LNCaP clone FGC (cell line): ENCODE measurements at regions not wholly inside any gene's neighbourhood (a gene's known extent, or its start where the extent isn't known, plus 50 kb on each side); places are given as distances from the start of the nearest gene placed in this dataset.

ENCODE experiments used
- DNase-seq: peaks from one replicate; pipeline ENCODE4 v3.0.0-alpha.2; 2011; ENCODE audit warnings: low read depth
- H3K4me3 ChIP-seq: 2 replicates; pipeline ENCODE4 v1.5.1; 2011; ENCODE audit warnings: mild to moderate bottlenecking, low read depth, low read length, control low read depth
- TF ChIP-seq, protein P1 (sequence below): IDR thresholded peaks from 2 replicates; pipeline ENCODE4 v1.5.1; 2012; ENCODE audit warnings: mild to moderate bottlenecking; ENCODE audit not compliant: control insufficient read depth, insufficient read depth; ENCODE audit errors: extremely low read depth

DNA sequence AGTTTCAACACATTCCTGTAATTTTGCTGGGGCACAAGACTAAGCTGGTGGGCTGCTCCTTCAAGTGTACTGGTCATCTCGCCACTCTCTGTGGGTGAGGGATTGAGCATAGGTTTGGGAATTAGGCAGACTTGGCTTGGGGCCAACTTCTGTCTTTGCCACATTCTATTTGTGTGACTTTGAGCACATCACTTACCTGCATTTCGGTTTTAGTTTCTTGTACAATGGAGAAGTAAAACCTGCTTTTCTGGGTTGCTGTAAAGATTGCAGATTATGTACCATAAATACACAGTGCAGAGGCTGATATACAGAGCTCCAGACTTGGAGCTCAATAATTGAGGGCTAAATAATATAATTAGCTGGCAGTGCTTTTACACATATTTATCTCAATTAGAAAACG lies 162.1 kb downstream of the C3orf38 start:
- TF ChIP-seq, protein P1, sequence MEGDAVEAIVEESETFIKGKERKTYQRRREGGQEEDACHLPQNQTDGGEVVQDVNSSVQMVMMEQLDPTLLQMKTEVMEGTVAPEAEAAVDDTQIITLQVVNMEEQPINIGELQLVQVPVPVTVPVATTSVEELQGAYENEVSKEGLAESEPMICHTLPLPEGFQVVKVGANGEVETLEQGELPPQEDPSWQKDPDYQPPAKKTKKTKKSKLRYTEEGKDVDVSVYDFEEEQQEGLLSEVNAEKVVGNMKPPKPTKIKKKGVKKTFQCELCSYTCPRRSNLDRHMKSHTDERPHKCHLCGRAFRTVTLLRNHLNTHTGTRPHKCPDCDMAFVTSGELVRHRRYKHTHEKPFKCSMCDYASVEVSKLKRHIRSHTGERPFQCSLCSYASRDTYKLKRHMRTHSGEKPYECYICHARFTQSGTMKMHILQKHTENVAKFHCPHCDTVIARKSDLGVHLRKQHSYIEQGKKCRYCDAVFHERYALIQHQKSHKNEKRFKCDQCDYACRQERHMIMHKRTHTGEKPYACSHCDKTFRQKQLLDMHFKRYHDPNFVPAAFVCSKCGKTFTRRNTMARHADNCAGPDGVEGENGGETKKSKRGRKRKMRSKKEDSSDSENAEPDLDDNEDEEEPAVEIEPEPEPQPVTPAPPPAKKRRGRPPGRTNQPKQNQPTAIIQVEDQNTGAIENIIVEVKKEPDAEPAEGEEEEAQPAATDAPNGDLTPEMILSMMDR = no peak
- no peak overlapping the region for H3K4me3 ChIP-seq
- DNase-seq = no peak

DNA sequence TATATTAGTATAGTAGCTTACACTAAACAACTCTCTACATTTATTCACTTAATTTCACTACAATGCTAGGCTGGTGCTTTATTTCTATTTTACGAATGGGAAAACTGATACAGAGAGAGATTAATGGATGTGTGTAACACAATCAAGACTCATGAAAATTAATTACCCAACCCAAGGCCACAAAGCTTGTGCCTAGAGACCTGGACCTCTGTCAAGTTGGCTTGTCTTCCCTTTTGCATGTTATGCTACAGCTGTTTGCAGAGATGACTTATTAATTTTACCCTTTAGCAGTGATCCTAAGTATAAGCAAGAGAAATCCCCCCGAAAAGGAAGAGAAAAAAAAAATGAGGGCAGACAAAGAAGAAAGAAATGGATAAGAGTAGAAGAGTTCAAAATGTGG lies 162.5 kb downstream of the C3orf38 start:
- TF ChIP-seq, protein P1 = no peak
- DNase-seq = no peak
- H3K4me3 ChIP-seq = no peak overlapping the region

DNA sequence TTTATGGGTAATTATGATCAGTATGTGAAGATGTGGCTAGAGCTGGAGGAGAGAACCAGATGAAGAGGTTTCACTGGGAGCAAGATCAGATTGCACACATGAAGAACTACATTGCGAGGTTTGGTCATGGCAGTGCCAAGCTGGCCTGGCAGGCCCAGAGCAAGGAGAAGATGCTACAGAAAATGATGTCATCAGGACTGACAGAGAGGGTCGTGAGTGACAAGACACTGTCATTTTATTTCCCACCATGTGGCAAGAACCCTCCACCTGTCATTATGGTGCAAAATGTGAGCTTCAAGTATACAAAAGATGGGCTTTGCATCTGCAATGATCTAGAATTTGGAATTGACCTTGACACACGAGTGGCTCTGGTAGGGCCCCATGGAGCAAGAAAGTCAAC lies 168.3 kb downstream of the C3orf38 start:
- DNase-seq = no peak
- TF ChIP-seq, protein P1 = no peak
- no peak overlapping the region for H3K4me3 ChIP-seq

DNA sequence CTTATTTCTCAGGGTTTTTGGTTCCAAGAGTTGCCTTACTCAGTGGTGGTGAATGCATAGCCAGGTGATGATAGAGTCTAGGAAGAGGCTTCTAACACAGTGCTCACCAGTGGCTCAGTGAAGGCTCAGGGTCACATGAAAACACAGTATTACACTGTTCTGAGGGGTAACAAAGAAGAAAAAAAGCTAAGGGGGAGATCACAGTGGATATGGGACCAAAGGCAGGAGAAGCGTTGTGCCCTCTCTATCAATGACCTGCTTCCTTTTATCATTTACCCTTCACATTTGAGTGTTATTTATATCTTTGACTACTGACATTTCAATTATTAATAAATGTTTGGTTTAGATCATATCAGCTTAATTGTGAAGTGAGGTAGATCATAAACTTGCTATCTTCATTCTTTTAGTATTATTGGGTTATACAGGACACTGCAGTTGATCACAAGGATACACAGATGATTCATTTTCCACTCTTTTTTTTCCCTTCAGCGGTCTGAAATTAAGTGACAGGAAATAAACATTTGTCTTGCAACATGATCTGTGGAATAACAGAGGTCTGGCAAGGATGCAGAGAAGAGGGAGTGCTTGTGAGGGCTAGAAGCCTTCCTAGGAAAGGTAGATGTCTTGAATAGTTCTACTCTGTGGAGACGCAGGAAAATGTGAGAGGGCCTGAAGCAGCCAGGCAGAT lies 171.7 kb downstream of the C3orf38 start:
- H3K4me3 ChIP-seq = no peak overlapping the region
- DNase-seq = no peak
- TF ChIP-seq, protein P1 = no peak

DNA sequence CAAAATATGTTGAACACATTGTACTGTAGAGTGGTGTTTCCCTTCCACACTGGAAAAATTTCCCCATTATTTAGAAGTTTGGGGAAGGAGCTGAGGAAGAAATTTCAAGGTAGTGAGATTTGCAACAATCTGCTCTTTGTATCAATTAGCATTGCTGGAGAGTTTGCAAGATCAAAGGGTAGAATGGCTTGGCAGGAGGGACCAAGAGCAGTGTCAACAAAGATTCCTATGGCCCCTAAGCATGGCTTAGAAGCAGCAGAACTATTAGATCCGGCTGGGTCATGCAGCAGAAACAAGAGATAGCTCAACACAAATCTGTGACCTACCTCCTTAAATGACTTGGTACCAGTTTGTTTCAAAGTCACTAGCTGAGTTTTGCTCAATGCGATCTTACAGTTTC lies 175.0 kb downstream of the C3orf38 start:
- TF ChIP-seq, protein P1 = no peak
- H3K4me3 ChIP-seq = no peak overlapping the region

DNA sequence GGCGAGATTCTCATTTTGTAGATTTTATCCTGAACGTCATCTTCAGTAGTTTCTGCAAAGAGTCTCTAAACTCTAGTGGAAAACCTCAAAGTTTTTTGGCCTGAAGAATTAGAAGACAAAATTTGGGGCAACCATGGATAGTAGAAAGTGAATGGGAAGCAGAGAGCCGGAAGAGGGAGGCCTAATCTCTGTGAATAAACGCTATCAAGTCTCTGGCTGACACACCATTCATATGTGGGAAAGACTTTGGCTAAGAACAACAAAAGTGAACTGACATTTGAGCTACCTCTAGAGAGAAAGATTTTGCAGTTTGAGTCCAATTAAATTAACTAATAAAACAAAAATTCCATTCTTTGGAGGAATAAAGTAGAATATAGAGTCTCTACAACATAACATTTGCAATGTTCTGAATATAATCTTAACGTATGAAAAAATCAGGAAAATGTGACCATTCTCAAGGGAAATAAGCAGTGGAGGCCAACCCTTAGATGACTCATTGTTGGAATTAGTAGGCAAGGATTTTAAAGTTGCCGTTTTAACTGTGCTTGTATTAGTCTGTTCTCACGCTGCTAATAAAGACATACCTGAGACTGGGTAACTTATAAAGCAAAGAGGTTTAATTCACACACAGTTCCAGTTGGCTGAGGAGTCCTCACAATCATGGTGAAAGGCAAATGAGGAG lies 184.6 kb downstream of the C3orf38 start:
- H3K4me3 ChIP-seq = no peak overlapping the region
- no peak for DNase-seq
- TF ChIP-seq, protein P1 = no peak

More for the DNA sequence above, 175.0 kb downstream of the C3orf38 start:
- DNase-seq = no peak

DNA sequence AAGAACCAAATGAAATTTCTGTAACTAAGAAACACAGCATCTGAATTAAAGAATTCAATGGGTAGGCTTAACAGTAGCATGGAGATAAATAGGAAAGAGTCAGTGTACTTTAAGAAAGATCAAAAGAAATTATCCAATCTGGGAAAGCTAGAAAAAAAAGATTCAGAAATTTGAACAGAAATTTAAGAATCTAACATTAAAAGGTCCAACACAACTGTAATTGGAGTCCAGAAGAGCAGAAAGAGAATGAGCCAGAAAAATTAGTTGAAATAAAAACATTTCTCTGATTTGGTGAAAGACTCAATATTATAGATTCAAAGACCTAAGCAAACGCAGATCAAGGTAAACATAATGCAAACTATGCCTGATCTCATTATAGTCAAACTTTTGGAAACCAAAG lies 187.1 kb downstream of the C3orf38 start:
- no peak for DNase-seq
- TF ChIP-seq, protein P1 = no peak

More for the DNA sequence above, 187.1 kb downstream of the C3orf38 start:
- H3K4me3 ChIP-seq = no peak overlapping the region
